MCF 10A (cell line): ENCODE measurements at regions not wholly inside any gene's neighbourhood (a gene's known extent, or its start where the extent isn't known, plus 50 kb on each side); places are given as distances from the start of the nearest gene placed in this dataset.

Experiments
- BruUV-seq: library from RNA; stranded (reverse); fragments of 400-500 nt; replicated peaks from 2 replicates; lab custom pipeline; 2021; lab: Mats Ljungman, UMichigan
- CTCF ChIA-PET: fragments of 300-600 bp; sonication (Branson Sonifier 250); formaldehyde crosslinking; extraction: SDS; loops from one replicate; lab custom pipeline; 2021; ENCODE audit warnings: antibody characterized with exemption, inconsistent platforms; lab: Yijun Ruan, JAX
- POLR2A ChIA-PET: fragments of 300-600, 350-650 bp; sonication (Branson Sonifier 250); formaldehyde crosslinking; extraction: SDS; loops from one replicate; lab custom pipeline; 2020; ENCODE audit warnings: antibody characterized with exemption, inconsistent platforms; lab: Yijun Ruan, JAX
- DNase-seq: peaks from one replicate; pipeline ENCODE4 v3.0.0-alpha.2; 2018; ENCODE audit not compliant: unreplicated experiment
- H3K27ac Mint-ChIP-seq: one replicate; pipeline ENCODE4 v1.8.0; 2022; ENCODE audit warnings: mild to moderate bottlenecking, low read depth, mixed read lengths; ENCODE audit not compliant: unreplicated experiment
- H3K27me3 Mint-ChIP-seq: one replicate; pipeline ENCODE4 v1.8.0; 2022; ENCODE audit warnings: mixed read lengths; ENCODE audit not compliant: insufficient read depth, unreplicated experiment
- H3K36me3 Mint-ChIP-seq: one replicate; pipeline ENCODE4 v1.8.0; 2022; ENCODE audit warnings: mild to moderate bottlenecking, moderate library complexity, mixed read lengths; ENCODE audit not compliant: insufficient read depth, unreplicated experiment
- H3K4me1 Mint-ChIP-seq: one replicate; pipeline ENCODE4 v1.8.0; 2022; ENCODE audit warnings: mixed read lengths; ENCODE audit not compliant: insufficient read depth, unreplicated experiment
- H3K4me3 Mint-ChIP-seq: one replicate; pipeline ENCODE4 v1.8.0; 2022; ENCODE audit warnings: mild to moderate bottlenecking, moderate library complexity, mixed read lengths; ENCODE audit not compliant: unreplicated experiment
- H3K9me3 Mint-ChIP-seq: one replicate; pipeline ENCODE4 v1.8.0; 2022; ENCODE audit warnings: mixed read lengths; ENCODE audit not compliant: unreplicated experiment
- CTCF ChIP-seq: fragments of 200-600 bp; IDR thresholded peaks from one replicate; pipeline ENCODE4 v1.8.0; 2022; ENCODE audit warnings: antibody characterized with exemption, mild to moderate bottlenecking; ENCODE audit not compliant: unreplicated experiment
- intact Hi-C: fragments of 100-400 bp; cut with micrococcal nuclease; formaldehyde crosslinking; loops from 2 replicates; pipeline ENCODE4 v1.14.1; 2022

DNA sequence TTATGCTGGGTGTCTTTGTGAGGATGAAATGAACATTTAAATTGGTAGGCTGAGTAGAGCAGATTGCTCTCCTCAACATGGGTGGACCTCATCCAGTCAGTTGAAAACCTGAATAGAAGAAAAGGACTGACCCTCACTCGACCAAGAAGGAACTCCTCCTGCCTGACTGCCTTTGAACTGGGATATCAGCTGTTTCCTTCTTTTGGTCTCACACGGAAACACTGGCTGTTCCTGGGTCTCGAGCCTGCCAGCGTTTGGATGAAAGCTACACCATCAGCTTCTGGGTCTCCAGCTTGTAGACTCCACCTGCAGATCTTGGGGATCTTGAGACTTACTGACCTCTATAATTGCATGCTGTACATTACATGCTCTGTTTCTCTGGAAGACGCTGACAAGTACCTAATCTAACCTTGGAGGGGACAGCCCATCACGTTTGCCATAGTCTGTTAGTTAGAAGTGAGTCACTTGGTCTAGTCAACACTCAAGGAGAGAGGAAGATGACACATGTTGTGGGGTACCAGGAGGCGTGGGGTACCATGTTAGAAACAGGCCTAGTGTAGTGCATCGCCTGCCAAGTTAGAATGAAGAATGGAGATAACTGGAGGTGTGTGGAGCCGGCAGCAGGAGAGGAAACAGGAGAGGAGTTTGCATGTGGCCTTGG lies 267.0 kb downstream of the MREG start:
- Mint-ChIP-seq H3K4me3 (no peak overlapping the region), H3K4me1 (peaks cover 4% of the 10 kb centered on the region), H3K27me3 (no peaks in the 10 kb centered on the region), H3K9me3 (no peaks in the 10 kb centered on the region), H3K36me3 (peaks cover 9% of the 10 kb centered on the region), H3K27ac (no peak overlapping the region)
- POLR2A ChIA-PET = interaction anchor here (1.2 kb wide), 1 partner anchor 17 kb away, joined by 3 read pairs; no protein-coding TSS in a partner anchor
- intact Hi-C loops = no loop called here
- no peak for DNase-seq
- no peak for TF ChIP-seq CTCF
- no TSS peak for BruUV-seq
- CTCF ChIA-PET = no interaction called here

GRCh38 chr2:215745331-215745730 lies 268.0 kb downstream of the MREG start:
- CTCF ChIA-PET = interaction anchor here (0.5 to 0.9 kb wide), 2 partner anchors 22 to 69 kb away, joined by 3 to 4 read pairs; no protein-coding TSS in a partner anchor
- peaks cover 9% of the 10 kb centered on the region for H3K36me3 Mint-ChIP-seq
- POLR2A ChIA-PET = interaction anchor here (1.2 kb wide), 1 partner anchor 18 kb away, joined by 3 read pairs; no protein-coding TSS in a partner anchor
- TF ChIP-seq CTCF = no peak
- no peaks in the 10 kb centered on the region for H3K9me3 Mint-ChIP-seq
- H3K4me1 Mint-ChIP-seq = no peaks in the 10 kb centered on the region
- BruUV-seq = no TSS peak
- no peak for DNase-seq
- intact Hi-C loops = no loop called here
- H3K27me3 Mint-ChIP-seq = no peaks in the 10 kb centered on the region
- H3K27ac Mint-ChIP-seq = no peak overlapping the region
- H3K4me3 Mint-ChIP-seq = no peak overlapping the region

GRCh38 chr2:215744514-215744913 lies 268.8 kb downstream of the MREG start:
- no TSS peak for BruUV-seq
- no peaks in the 10 kb centered on the region for H3K4me1 Mint-ChIP-seq

More at GRCh38 chr2:215744514-215744913, 268.8 kb downstream of the MREG start:
- no peak overlapping the region for H3K4me3 Mint-ChIP-seq
- no peak overlapping the region for H3K27ac Mint-ChIP-seq
- DNase-seq = no peak
- intact Hi-C loops = no loop called here
- no peaks in the 10 kb centered on the region for H3K27me3 Mint-ChIP-seq
- POLR2A ChIA-PET = interaction anchor here (0.8 kb wide), 1 partner anchor 21 kb away, joined by 3 read pairs; no protein-coding TSS in a partner anchor
- peaks cover 9% of the 10 kb centered on the region for H3K36me3 Mint-ChIP-seq
- H3K9me3 Mint-ChIP-seq = no peaks in the 10 kb centered on the region
- CTCF ChIA-PET = interaction anchor here (0.7 to 1.2 kb wide), 2 partner anchors 24 to 52 kb away, joined by 3 to 4 read pairs; no protein-coding TSS in a partner anchor
- no peak for TF ChIP-seq CTCF
